ENCODE measurements at regions not wholly inside any gene's neighbourhood (a gene's known extent, or its start where the extent isn't known, plus 50 kb on each side); places are given as distances from the start of the nearest gene placed in this dataset.

DNA sequence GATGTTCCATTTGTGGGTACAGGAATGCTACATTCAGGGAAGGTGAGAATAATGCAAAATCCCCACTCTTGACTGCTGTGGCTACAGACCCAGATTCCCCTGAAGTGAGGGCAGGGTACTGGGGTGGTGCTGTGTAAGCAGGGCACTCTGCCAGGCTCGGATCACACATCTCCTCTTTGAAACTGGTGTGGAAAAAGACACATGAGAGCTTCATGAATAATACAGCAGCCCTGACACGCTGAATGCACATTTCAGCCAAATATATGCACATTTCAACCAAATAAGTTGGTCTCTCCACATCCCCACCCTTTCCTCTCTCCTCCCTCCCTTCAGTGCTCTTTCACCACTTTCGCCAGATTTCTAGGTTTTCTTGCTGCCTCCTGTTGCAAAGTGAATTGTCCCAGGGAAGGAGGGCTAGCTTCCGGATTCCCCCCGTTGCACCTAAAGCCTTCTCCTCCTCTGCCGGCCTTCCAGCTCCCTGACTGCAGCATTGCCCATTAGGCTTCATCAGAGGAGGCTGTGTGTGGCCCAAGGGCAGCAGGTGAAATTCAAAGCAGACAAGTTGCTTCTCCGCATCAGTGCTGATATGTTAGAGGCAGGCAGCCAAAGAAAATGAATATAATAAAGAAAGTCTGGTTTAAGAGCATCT is 118.2 kb upstream of the TMCC3 start:
- DNase-seq: no peak
- Mint-ChIP-seq H3K9me3 (no peaks in the 10 kb centered on the region), H3K36me3 (ENCODE audit: low read depth) (no peaks in the 10 kb centered on the region), H3K4me3 (no peak overlapping the region), H3K4me1 (ENCODE audit: low read depth) (peaks cover 9% of the 10 kb centered on the region), H3K27ac (no peak overlapping the region), H3K27me3 (peaks cover 21% of the 10 kb centered on the region)
- intact Hi-C loops (cut with micrococcal nuclease): no loop called here
- TF ChIP-seq, protein P1, sequence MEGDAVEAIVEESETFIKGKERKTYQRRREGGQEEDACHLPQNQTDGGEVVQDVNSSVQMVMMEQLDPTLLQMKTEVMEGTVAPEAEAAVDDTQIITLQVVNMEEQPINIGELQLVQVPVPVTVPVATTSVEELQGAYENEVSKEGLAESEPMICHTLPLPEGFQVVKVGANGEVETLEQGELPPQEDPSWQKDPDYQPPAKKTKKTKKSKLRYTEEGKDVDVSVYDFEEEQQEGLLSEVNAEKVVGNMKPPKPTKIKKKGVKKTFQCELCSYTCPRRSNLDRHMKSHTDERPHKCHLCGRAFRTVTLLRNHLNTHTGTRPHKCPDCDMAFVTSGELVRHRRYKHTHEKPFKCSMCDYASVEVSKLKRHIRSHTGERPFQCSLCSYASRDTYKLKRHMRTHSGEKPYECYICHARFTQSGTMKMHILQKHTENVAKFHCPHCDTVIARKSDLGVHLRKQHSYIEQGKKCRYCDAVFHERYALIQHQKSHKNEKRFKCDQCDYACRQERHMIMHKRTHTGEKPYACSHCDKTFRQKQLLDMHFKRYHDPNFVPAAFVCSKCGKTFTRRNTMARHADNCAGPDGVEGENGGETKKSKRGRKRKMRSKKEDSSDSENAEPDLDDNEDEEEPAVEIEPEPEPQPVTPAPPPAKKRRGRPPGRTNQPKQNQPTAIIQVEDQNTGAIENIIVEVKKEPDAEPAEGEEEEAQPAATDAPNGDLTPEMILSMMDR (IDR thresholded peaks at IDR 0.05): no peak
- CTCF ChIA-PET: interaction anchor here (1.9 kb wide), 1 partner anchor 108 kb away, joined by 4 read pairs; no protein-coding TSS in a partner anchor
- POLR2A ChIA-PET: interaction anchor here (0.9 kb wide), 1 partner anchor 9 kb away, joined by 3 read pairs; no protein-coding TSS in a partner anchor
- ATAC-seq: no peak

DNA sequence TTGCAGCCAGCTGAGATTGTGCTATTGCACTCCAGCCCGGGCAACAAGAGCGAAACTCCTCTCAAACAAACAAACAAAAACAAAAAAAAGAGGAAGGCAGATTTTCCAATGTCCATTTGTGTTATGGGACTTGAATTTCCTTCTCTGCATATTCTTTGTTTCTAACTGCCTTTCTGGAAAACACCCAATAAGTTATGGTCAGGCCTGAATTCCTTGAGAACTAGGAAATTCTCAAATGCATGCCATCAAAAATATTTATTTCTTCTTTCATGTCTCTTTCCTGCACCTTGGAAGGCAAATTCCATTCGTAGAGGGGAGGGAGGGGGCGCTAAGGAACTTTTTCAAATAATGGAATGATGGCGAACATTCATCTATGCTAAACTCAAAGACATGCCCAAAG is 117.6 kb upstream of the TMCC3 start:
- Mint-ChIP-seq H3K27me3 (peaks cover 20% of the 10 kb centered on the region), H3K27ac (no peak overlapping the region), H3K4me1 (ENCODE audit: low read depth) (peaks cover 9% of the 10 kb centered on the region), H3K4me3 (no peak overlapping the region), H3K9me3 (no peaks in the 10 kb centered on the region), H3K36me3 (ENCODE audit: low read depth) (no peaks in the 10 kb centered on the region)
- POLR2A ChIA-PET: interaction anchor here (0.9 kb wide), 1 partner anchor 9 kb away, joined by 3 read pairs; no protein-coding TSS in a partner anchor
- no peak for ATAC-seq
- intact Hi-C loops (cut with micrococcal nuclease): no loop called here
- CTCF ChIA-PET: no interaction called here
- no peak for DNase-seq
- TF ChIP-seq, protein P1 (IDR thresholded peaks at IDR 0.05): no peak

DNA sequence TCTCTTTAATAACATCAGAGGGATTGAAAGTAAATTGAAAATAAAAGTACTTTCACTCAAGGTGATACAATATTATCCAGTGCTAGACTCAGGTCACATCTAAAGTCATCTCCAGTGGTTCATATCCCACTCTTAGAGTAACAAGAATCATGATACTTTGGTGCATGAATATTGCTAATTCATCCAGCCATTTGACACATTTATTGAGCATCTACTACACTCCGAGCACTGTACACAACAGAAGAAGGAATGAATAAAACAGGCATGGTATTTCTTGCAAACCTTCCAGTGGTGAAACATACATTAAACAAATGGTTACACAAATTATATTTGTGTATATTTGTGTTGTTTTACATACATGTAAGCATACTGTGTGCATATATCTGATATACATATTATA is 116.0 kb upstream of the TMCC3 start:
- DNase-seq (no peak), ATAC-seq (no peak)
- ChIA-PET POLR2A (no interaction called here), CTCF (no interaction called here)
- Mint-ChIP-seq H3K4me1 (ENCODE audit: low read depth) (peaks cover 10% of the 10 kb centered on the region), H3K4me3 (no peak overlapping the region), H3K9me3 (no peaks in the 10 kb centered on the region), H3K27ac (no peak overlapping the region), H3K36me3 (ENCODE audit: low read depth) (no peaks in the 10 kb centered on the region), H3K27me3 (peaks cover 19% of the 10 kb centered on the region)
- TF ChIP-seq, protein P1 (IDR thresholded peaks at IDR 0.05): no peak
- intact Hi-C loops (cut with micrococcal nuclease): no loop called here

DNA sequence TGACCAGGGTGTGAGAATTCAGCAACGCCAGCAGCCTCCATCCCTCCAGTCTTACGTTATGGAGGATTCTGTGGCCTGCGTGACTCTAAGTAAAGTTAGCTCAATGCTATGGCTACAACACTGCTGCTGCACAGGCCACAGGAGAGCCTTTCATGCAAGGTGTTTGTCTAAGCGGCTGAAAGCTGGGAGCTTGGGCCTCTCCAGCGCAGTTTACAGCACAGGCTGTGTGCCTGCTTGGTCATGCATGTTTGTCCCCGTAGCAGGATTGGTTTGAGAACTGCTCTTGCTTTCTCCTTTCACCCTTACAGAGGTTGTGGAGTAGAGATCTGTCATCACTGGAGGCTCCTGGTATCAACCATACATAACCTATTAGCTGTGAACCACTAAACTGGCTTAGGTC is 113.1 kb upstream of the TMCC3 start:
- no peak overlapping the region for H3K4me3 Mint-ChIP-seq
- no peak for DNase-seq
- H3K36me3 Mint-ChIP-seq (ENCODE audit: low read depth): no peaks in the 10 kb centered on the region
- ChIA-PET POLR2A (no interaction called here), CTCF (interaction anchor here (0.6 to 1.6 kb wide), 6 partner anchors 10 to 86 kb away, joined by 3 to 5 read pairs (median 3); no protein-coding TSS in a partner anchor)
- no peak overlapping the region for H3K27ac Mint-ChIP-seq
- H3K4me1 Mint-ChIP-seq (ENCODE audit: low read depth): peaks cover 2% of the 10 kb centered on the region
- no peaks in the 10 kb centered on the region for H3K9me3 Mint-ChIP-seq
- no peak for ATAC-seq
- TF ChIP-seq, protein P1 (IDR thresholded peaks at IDR 0.05): no peak
- peaks cover 6% of the 10 kb centered on the region for H3K27me3 Mint-ChIP-seq
- intact Hi-C loops (cut with micrococcal nuclease): no loop called here

DNA sequence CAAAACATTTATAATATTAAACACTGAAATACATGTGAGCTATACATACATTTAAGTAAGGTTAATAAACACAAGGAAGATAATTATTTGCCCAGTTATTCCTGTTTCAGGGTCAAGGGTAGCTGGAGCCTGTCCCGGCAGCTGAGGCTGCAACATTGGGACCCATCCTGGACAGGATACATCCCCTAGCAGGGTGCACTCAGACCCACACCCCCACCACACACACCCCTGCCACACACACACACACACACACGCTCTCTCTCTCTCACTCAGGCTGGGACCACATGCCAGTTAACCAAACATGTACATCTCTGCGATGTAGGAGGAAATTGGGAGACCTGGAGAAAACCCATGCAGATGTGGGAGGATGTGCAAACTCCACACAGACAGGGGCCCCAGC is 112.6 kb upstream of the TMCC3 start:
- no peak overlapping the region for H3K4me3 Mint-ChIP-seq
- ChIA-PET POLR2A (no interaction called here), CTCF (interaction anchor here (0.6 to 1.6 kb wide), 6 partner anchors 9 to 222 kb away, joined by 3 to 5 read pairs (median 3); no protein-coding TSS in a partner anchor)
- TF ChIP-seq, protein P1 (IDR thresholded peaks at IDR 0.05): no peak
- no peak for ATAC-seq
- no peak for DNase-seq
- H3K9me3 Mint-ChIP-seq: no peaks in the 10 kb centered on the region
- H3K36me3 Mint-ChIP-seq (ENCODE audit: low read depth): no peaks in the 10 kb centered on the region
- intact Hi-C loops (cut with micrococcal nuclease): no loop called here
- H3K27ac Mint-ChIP-seq: no peak overlapping the region
- peaks cover 1% of the 10 kb centered on the region for H3K4me1 Mint-ChIP-seq (ENCODE audit: low read depth)
- H3K27me3 Mint-ChIP-seq: peaks cover 3% of the 10 kb centered on the region
